Activated CD4-positive, alpha-beta T cell treated with anti-CD3 and anti-CD28 coated beads for 1 hour (primary cell): ENCODE measurements at regions not wholly inside any gene's neighbourhood (a gene's known extent, or its start where the extent isn't known, plus 50 kb on each side); places are given as distances from the start of the nearest gene placed in this dataset.

Experiments
- DNase-seq: peaks from one replicate; pipeline ENCODE4 v3.0.0-alpha.2; 2020

- no peak for DNase-seq
Observed at GRCh38 chr3:177580437-177580836, 383.2 kb upstream of the TBL1XR1 start.

GRCh38 chr3:177585271-177585670 lies 388.0 kb upstream of the TBL1XR1 start:
- DNase-seq, result no peak

GRCh38 chr3:177589041-177589650 lies 391.9 kb upstream of the TBL1XR1 start:
- DNase-seq, result no peak

GRCh38 chr3:177589911-177590381 lies 392.7 kb upstream of the TBL1XR1 start:
- no peak for DNase-seq

GRCh38 chr3:177590826-177591225 lies 393.5 kb upstream of the TBL1XR1 start:
- no peak for DNase-seq

- DNase-seq, result no peak
Observed at GRCh38 chr3:177591379-177591778, 394.1 kb upstream of the TBL1XR1 start.

- DNase-seq, result no peak
Observed at GRCh38 chr3:177594096-177594495, 396.8 kb upstream of the TBL1XR1 start.

- no peak for DNase-seq
Observed at GRCh38 chr3:177595530-177596188, 398.4 kb upstream of the TBL1XR1 start.

- DNase-seq, result no peak
Observed at GRCh38 chr3:177596248-177596815, 399.1 kb upstream of the TBL1XR1 start.

GRCh38 chr3:177596816-177597271 lies 399.6 kb upstream of the TBL1XR1 start:
- DNase-seq, result no peak

- no peak for DNase-seq
Observed at GRCh38 chr3:177597311-177598096, 400.2 kb upstream of the TBL1XR1 start.

GRCh38 chr3:177598097-177598833 lies 401.0 kb upstream of the TBL1XR1 start:
- DNase-seq, result no peak

- DNase-seq, result no peak
Observed at GRCh38 chr3:177599326-177599725, 402.0 kb upstream of the TBL1XR1 start.

GRCh38 chr3:177599837-177600236 lies 402.6 kb upstream of the TBL1XR1 start:
- no peak for DNase-seq

- DNase-seq, result no peak
Observed at GRCh38 chr3:177600411-177600810, 403.1 kb upstream of the TBL1XR1 start.

GRCh38 chr3:177601152-177601551 lies 403.9 kb upstream of the TBL1XR1 start:
- no peak for DNase-seq

GRCh38 chr3:177602601-177603147 lies 405.4 kb upstream of the TBL1XR1 start:
- DNase-seq, result no peak

GRCh38 chr3:177603148-177603603 lies 405.9 kb upstream of the TBL1XR1 start:
- DNase-seq, result no peak

GRCh38 chr3:177604181-177604580 lies 406.9 kb upstream of the TBL1XR1 start:
- no peak for DNase-seq

GRCh38 chr3:177606891-177607290 lies 409.6 kb upstream of the TBL1XR1 start:
- DNase-seq, result no peak

GRCh38 chr3:177607589-177607988 lies 410.3 kb upstream of the TBL1XR1 start:
- no peak for DNase-seq

- DNase-seq, result no peak
Observed at GRCh38 chr3:177608443-177608842, 411.2 kb upstream of the TBL1XR1 start.
